Spleen (tissue), 11 donors: ENCODE measurements at regions not wholly inside any gene's neighbourhood (a gene's known extent, or its start where the extent isn't known, plus 50 kb on each side); places are given as distances from the start of the nearest gene placed in this dataset.

ENCODE experiments used
- DNase-seq: peaks from one replicate; pipeline ENCODE4 v3.0.0-alpha.2; 2020
- H3K27ac ChIP-seq, 8 donors: fragments of 200-600 bp; sonication (generic) in 7 of 8; 1 replicate in 4 of 8; 2 replicates in 4 of 8; pipeline versions ENCODE4 v1.5.0 to v1.8.0; 2016 to 2021; ENCODE audit warnings: inconsistent platforms in 4 of 8, mild to moderate bottlenecking in 4 of 8, moderate library complexity in 1 of 8
- H3K27me3 ChIP-seq, 7 donors: fragments of 200-600 bp; sonication (generic) in 6 of 7; replicated peaks in 1 of 7; 1 replicate in 4 of 7; 2 replicates in 3 of 7; pipeline versions ENCODE4 v1.5.0 to v1.8.0; 2016 to 2021; ENCODE audit warnings: inconsistent platforms in 3 of 7, mild to moderate bottlenecking in 1 of 7
- H3K36me3 ChIP-seq, 6 donors: fragments of 200-600 bp; sonication (generic) in 5 of 6; 1 replicate in 4 of 6; 2 replicates in 2 of 6; pipeline versions ENCODE4 v1.5.0 to v1.8.0; 2016 to 2021; ENCODE audit warnings: inconsistent platforms in 2 of 6
- H3K4me1 ChIP-seq, 6 donors: fragments of 200-600 bp; sonication (generic) in 5 of 6; 1 replicate in 3 of 6; 2 replicates in 3 of 6; pipeline versions ENCODE4 v1.5.0 to v1.8.0; 2016 to 2021; ENCODE audit warnings: inconsistent platforms in 3 of 6
- H3K4me3 ChIP-seq, 8 donors: fragments of 200-600 bp; sonication (generic) in 7 of 8; 1 replicate in 4 of 8; 2 replicates in 4 of 8; pipeline versions ENCODE4 v1.5.0 to v1.8.0; 2016 to 2021; ENCODE audit warnings: inconsistent platforms in 4 of 8, mild to moderate bottlenecking in 4 of 8, moderate library complexity in 2 of 8
- H3K9me3 ChIP-seq, 8 donors: fragments of 200-600 bp; sonication (generic) in 7 of 8; 1 replicate in 4 of 8; 2 replicates in 4 of 8; pipeline versions ENCODE4 v1.5.0 to v1.8.0; 2016 to 2021; ENCODE audit warnings: inconsistent platforms in 4 of 8
- CTCF ChIP-seq, 11 experiments: fragments of 200-600 bp in 7 of 11; fragments of 450-650 bp in 4 of 11; sonication (generic) in 4 of 11; IDR thresholded peaks in 8 of 11; conservative IDR thresholded peaks in 3 of 11; 1 replicate in 7 of 11; 2 replicates in 4 of 11; pipeline versions ENCODE4 v1.4.0 to v1.8.0; 2016 to 2021; ENCODE audit warnings: antibody characterized with exemption in 11 of 11, inconsistent platforms in 4 of 11, mild to moderate bottlenecking in 1 of 11
- POLR2A ChIP-seq, 3 donors: fragments of 450-650 bp; IDR thresholded peaks; one replicate each; pipeline ENCODE4 v1.5.1; 2017; ENCODE audit warnings: antibody characterized with exemption in 3 of 3, mild to moderate bottlenecking in 1 of 3
- POLR2AphosphoS5 ChIP-seq, 3 donors: sonication (generic); formaldehyde crosslinking; IDR thresholded peaks; one replicate each; pipeline ENCODE4 v1.5.1; 2017; ENCODE audit warnings: antibody characterized with exemption in 3 of 3
- WGBS, 5 donors: extraction: QIAGEN DNeasy Blood & Tissue Kit in 3 of 5; methylation state at CpG; one replicate each; pipeline versions ENCODE4 v1.1.5 to v1.1.7; 2013 to 2018; 5-methylcytosine and 5-hydroxymethylcytosine counted together
- intact Hi-C: fragments of 100-400 bp; cut with DNase I; formaldehyde crosslinking; loops from one replicate; pipeline ENCODE4 v1.15.0; 2023; ENCODE audit warnings: low total_unique reads
- donor health status: healthy with polysubstance abuse.
- donor health status: DM: no; HTN: no; CAD: no; lungs with moderate emphysema.
- donor health status: DM: no; HTN: no; CAD: no.
- donor health status: Bipolar disorder and iron deficiency.
- donor health status: healthy.
- donor health status: DM: no; HTN: no; CAD: no.
- donor health status: DM: yes; HTN: yes; CAD: no.

GRCh38 chr7:21086688-21087087 is 300.0 kb upstream of the SP8 start:
- H3K27ac ChIP-seq: no peak overlapping the region
- peaks cover 0 to 4% (median 0%) of the 10 kb centered on the region in 8 donors for H3K9me3 ChIP-seq
- intact Hi-C loops: no loop called here
- TF ChIP-seq POLR2A (IDR thresholded peaks at IDR 0.05): no peak
- no peak for TF ChIP-seq POLR2AphosphoS5 (IDR thresholded peaks at IDR 0.05)
- no peak for TF ChIP-seq CTCF (IDR thresholded peaks at IDR 0.05 in 8 of 11, conservative IDR thresholded peaks at IDR 0.05 in 3 of 11)
- no peak overlapping the region for H3K4me3 ChIP-seq
- H3K36me3 ChIP-seq: no peaks in the 10 kb centered on the region
- H3K27me3 ChIP-seq: peaks cover 0 to 5% (median 0%) of the 10 kb centered on the region in 7 donors
- no peak for DNase-seq
- H3K4me1 ChIP-seq: no peaks in the 10 kb centered on the region

GRCh38 chr7:21089653-21090052 is 303.0 kb upstream of the SP8 start:
- H3K27me3 ChIP-seq: peaks cover 0 to 5% (median 0%) of the 10 kb centered on the region in 7 donors
- H3K9me3 ChIP-seq: peaks cover 0 to 4% (median 0%) of the 10 kb centered on the region in 8 donors
- TF ChIP-seq POLR2AphosphoS5 (IDR thresholded peaks at IDR 0.05) (no peak), POLR2A (IDR thresholded peaks at IDR 0.05) (no peak), CTCF (IDR thresholded peaks at IDR 0.05 in 8 of 11, conservative IDR thresholded peaks at IDR 0.05 in 3 of 11) (no peak)
- WGBS, 5 donors: 54 to 83% (median 66%) methylated on average over 4 of the region's 4 CpGs
- intact Hi-C loops: no loop called here
- no peak for DNase-seq
- H3K27ac ChIP-seq: no peak overlapping the region
- no peaks in the 10 kb centered on the region for H3K4me1 ChIP-seq
- H3K36me3 ChIP-seq: no peaks in the 10 kb centered on the region
- no peak overlapping the region for H3K4me3 ChIP-seq

- intact Hi-C loops: no loop called here
- WGBS, 5 donors: 85 to 93% (median 88%) methylated on average over 9 of the region's 9 CpGs
- no peak for DNase-seq
- Histone ChIP-seq H3K4me3 (no peak overlapping the region), H3K27ac (no peak overlapping the region), H3K36me3 (no peaks in the 10 kb centered on the region), H3K9me3 (no peaks in the 10 kb centered on the region), H3K4me1 (no peaks in the 10 kb centered on the region), H3K27me3 (no peaks in the 10 kb centered on the region)
- TF ChIP-seq POLR2A (IDR thresholded peaks at IDR 0.05) (no peak), POLR2AphosphoS5 (IDR thresholded peaks at IDR 0.05) (no peak), CTCF (IDR thresholded peaks at IDR 0.05 in 8 of 11, conservative IDR thresholded peaks at IDR 0.05 in 3 of 11) (no peak)
Measured at GRCh38 chr7:21092766-21093702, 306.3 kb upstream of the SP8 start.

GRCh38 chr7:21094589-21094988 is 307.9 kb upstream of the SP8 start:
- intact Hi-C loops: no loop called here
- no peaks in the 10 kb centered on the region for H3K36me3 ChIP-seq

More at GRCh38 chr7:21094589-21094988, 307.9 kb upstream of the SP8 start:
- Histone ChIP-seq H3K4me3 (no peak overlapping the region), H3K27ac (no peak overlapping the region), H3K9me3 (no peaks in the 10 kb centered on the region), H3K4me1 (no peaks in the 10 kb centered on the region), H3K27me3 (no peaks in the 10 kb centered on the region)
- TF ChIP-seq POLR2AphosphoS5 (IDR thresholded peaks at IDR 0.05): no peak
- TF ChIP-seq POLR2A (IDR thresholded peaks at IDR 0.05): no peak
- no peak for TF ChIP-seq CTCF (IDR thresholded peaks at IDR 0.05 in 8 of 11, conservative IDR thresholded peaks at IDR 0.05 in 3 of 11)
- DNase-seq: no peak
